WERI-Rb-1 (cell line): ENCODE measurements at regions not wholly inside any gene's neighbourhood (a gene's known extent, or its start where the extent isn't known, plus 50 kb on each side); places are given as distances from the start of the nearest gene placed in this dataset.

Experiments used
- DNase-seq: peaks from one replicate; pipeline ENCODE4 v3.0.0-alpha.2; 2020
- H3K27ac ChIP-seq: fragments of 250-450 bp; sonication (Bioruptor Pico); 2 replicates; pipeline ENCODE4 v1.5.1; 2020; ENCODE audit warnings: mild to moderate bottlenecking, moderate library complexity
- H3K27me3 ChIP-seq: fragments of 250-450 bp; sonication (Bioruptor Pico); 2 replicates; pipeline ENCODE4 v1.5.1; 2021; ENCODE audit warnings: mild to moderate bottlenecking, low read depth, moderate library complexity; ENCODE audit not compliant: insufficient read depth, severe bottlenecking
- H3K36me3 ChIP-seq: fragments of 250-450 bp; sonication (Bioruptor Pico); 2 replicates; pipeline ENCODE4 v1.5.1; 2020; ENCODE audit warnings: mild to moderate bottlenecking, moderate library complexity
- H3K4me3 ChIP-seq: 2 replicates; pipeline ENCODE4 v1.5.1; 2011; ENCODE audit warnings: low read depth, mild to moderate bottlenecking, control low read depth, low read length
- H3K9me3 ChIP-seq: fragments of 250-450 bp; sonication (Bioruptor Pico); 2 replicates; pipeline ENCODE4 v1.5.1; 2021; ENCODE audit warnings: mild to moderate bottlenecking, moderate library complexity; ENCODE audit not compliant: severe bottlenecking
- CTCF ChIP-seq: IDR thresholded peaks from 2 replicates; pipeline ENCODE4 v1.5.1; 2011; ENCODE audit warnings: low read depth, mild to moderate bottlenecking, control low read depth, inconsistent platforms, low read length

GRCh38 chr4:29240641-29241040 is 1479.5 kb upstream of the PCDH7 start:
- H3K9me3 ChIP-seq = no peaks in the 10 kb centered on the region
- DNase-seq = no peak
- no peak overlapping the region for H3K27ac ChIP-seq
- H3K36me3 ChIP-seq = no peaks in the 10 kb centered on the region
- no peak overlapping the region for H3K4me3 ChIP-seq
- H3K27me3 ChIP-seq = no peaks in the 10 kb centered on the region
- no peak for TF ChIP-seq CTCF

- TF ChIP-seq CTCF = no peak
- Histone ChIP-seq H3K27me3 (no peaks in the 10 kb centered on the region), H3K27ac (no peak overlapping the region), H3K4me3 (no peak overlapping the region), H3K9me3 (no peaks in the 10 kb centered on the region), H3K36me3 (no peaks in the 10 kb centered on the region)
- no peak for DNase-seq
Observed at GRCh38 chr4:29243054-29243453, 1477.1 kb upstream of the PCDH7 start.

GRCh38 chr4:29243851-29244250 is 1476.3 kb upstream of the PCDH7 start:
- no peaks in the 10 kb centered on the region for H3K27me3 ChIP-seq
- no peak for DNase-seq
- no peaks in the 10 kb centered on the region for H3K36me3 ChIP-seq
- H3K27ac ChIP-seq = no peak overlapping the region
- H3K4me3 ChIP-seq = no peak overlapping the region
- no peak for TF ChIP-seq CTCF
- no peaks in the 10 kb centered on the region for H3K9me3 ChIP-seq

GRCh38 chr4:29259556-29259955 is 1460.6 kb upstream of the PCDH7 start:
- Histone ChIP-seq H3K4me3 (no peak overlapping the region), H3K9me3 (no peaks in the 10 kb centered on the region), H3K36me3 (no peaks in the 10 kb centered on the region), H3K27me3 (no peaks in the 10 kb centered on the region), H3K27ac (no peak overlapping the region)
- TF ChIP-seq CTCF = no peak
- no peak for DNase-seq

GRCh38 chr4:29262986-29263385 is 1457.2 kb upstream of the PCDH7 start:
- DNase-seq = no peak
- H3K27ac ChIP-seq = no peak overlapping the region
- TF ChIP-seq CTCF = no peak
- no peaks in the 10 kb centered on the region for H3K27me3 ChIP-seq
- no peak overlapping the region for H3K4me3 ChIP-seq
- H3K36me3 ChIP-seq = no peaks in the 10 kb centered on the region
- no peaks in the 10 kb centered on the region for H3K9me3 ChIP-seq

GRCh38 chr4:29276150-29276549 is 1444.0 kb upstream of the PCDH7 start:
- H3K9me3 ChIP-seq = no peaks in the 10 kb centered on the region
- no peak overlapping the region for H3K4me3 ChIP-seq
- TF ChIP-seq CTCF = no peak
- no peak overlapping the region for H3K27ac ChIP-seq
- DNase-seq = no peak
- no peaks in the 10 kb centered on the region for H3K36me3 ChIP-seq
- no peaks in the 10 kb centered on the region for H3K27me3 ChIP-seq
